UCSD-AML1 (cell line): ENCODE measurements at regions not wholly inside any gene's neighbourhood (a gene's known extent, or its start where the extent isn't known, plus 50 kb on each side); places are given as distances from the start of the nearest gene placed in this dataset.

Experiments
- DNase-seq: peaks from one replicate; lab custom pipeline; 2025; ENCODE audit not compliant: unreplicated experiment; lab: John Stamatoyannopoulos, UW

- DNase-seq = no peak
These were observed 397.0 kb downstream of the NR2F1-AS1 start for GRCh38 chr5:93184041-93184440.

- no peak for DNase-seq
These were observed 401.6 kb downstream of the NR2F1-AS1 start for GRCh38 chr5:93179466-93179865.

GRCh38 chr5:93174930-93175329 is 406.1 kb downstream of the NR2F1-AS1 start:
- DNase-seq = no peak

- no peak for DNase-seq
These were observed 415.5 kb downstream of the NR2F1-AS1 start for GRCh38 chr5:93165559-93165958.

GRCh38 chr5:93164690-93165089 is 416.3 kb downstream of the NR2F1-AS1 start:
- no peak for DNase-seq

GRCh38 chr5:93163010-93163663 is 417.9 kb downstream of the NR2F1-AS1 start:
- no peak for DNase-seq

- no peak for DNase-seq
These were observed 419.1 kb downstream of the NR2F1-AS1 start for GRCh38 chr5:93161661-93162654.

- DNase-seq = no peak
These were observed 422.2 kb downstream of the NR2F1-AS1 start for GRCh38 chr5:93158841-93159240.

- no peak for DNase-seq
These were observed 424.5 kb downstream of the NR2F1-AS1 start for GRCh38 chr5:93156566-93156965.

- no peak for DNase-seq
These were observed 426.5 kb downstream of the NR2F1-AS1 start for GRCh38 chr5:93154535-93154934.

- DNase-seq = no peak
These were observed 427.6 kb downstream of the NR2F1-AS1 start for GRCh38 chr5:93153461-93153860.

GRCh38 chr5:93151896-93152295 is 429.1 kb downstream of the NR2F1-AS1 start:
- DNase-seq = no peak

- DNase-seq = no peak
These were observed 429.9 kb downstream of the NR2F1-AS1 start for GRCh38 chr5:93151121-93151520.

- no peak for DNase-seq
These were observed 430.6 kb downstream of the NR2F1-AS1 start for GRCh38 chr5:93150311-93151012.

GRCh38 chr5:93145767-93146166 is 435.3 kb downstream of the NR2F1-AS1 start:
- DNase-seq = no peak

- no peak for DNase-seq
These were observed 436.0 kb downstream of the NR2F1-AS1 start for GRCh38 chr5:93145019-93145418.

GRCh38 chr5:93141969-93142368 is 439.1 kb downstream of the NR2F1-AS1 start:
- DNase-seq = no peak

GRCh38 chr5:93130624-93131490 is 450.2 kb downstream of the NR2F1-AS1 start:
- no peak for DNase-seq

- DNase-seq = no peak
These were observed 454.4 kb downstream of the NR2F1-AS1 start for GRCh38 chr5:93126634-93127033.

- DNase-seq = no peak
These were observed 457.9 kb downstream of the NR2F1-AS1 start for GRCh38 chr5:93123127-93123526.

- DNase-seq = no peak
These were observed 458.6 kb downstream of the NR2F1-AS1 start for GRCh38 chr5:93122446-93122845.
